ENCODE measurements at regions not wholly inside any gene's neighbourhood (a gene's known extent, or its start where the extent isn't known, plus 50 kb on each side); places are given as distances from the start of the nearest gene placed in this dataset.

GRCh38 chr16:54203384-54203783 lies 83.2 kb downstream of the IRX3 start:
- no peak for TF ChIP-seq POLR2A (IDR thresholded peaks at IDR 0.05)
- no peak for TF ChIP-seq CTCF (IDR thresholded peaks at IDR 0.05)
- H3K9me3 ChIP-seq, result no peaks in the 10 kb centered on the region
- no peak for DNase-seq
- H3K27ac ChIP-seq, result no peak overlapping the region
- no peaks in the 10 kb centered on the region for H3K36me3 ChIP-seq
- no peaks in the 10 kb centered on the region for H3K4me1 ChIP-seq
- H3K27me3 ChIP-seq, result no peaks in the 10 kb centered on the region
- intact Hi-C loops (cut with DNase I; ENCODE audit: low total_unique reads), result no loop called here
- no peak overlapping the region for H3K4me3 ChIP-seq
